AG09309 (cell line): ENCODE measurements at regions not wholly inside any gene's neighbourhood (a gene's known extent, or its start where the extent isn't known, plus 50 kb on each side); places are given as distances from the start of the nearest gene placed in this dataset.

Experiments used
- DNase-seq: peaks from one replicate; pipeline ENCODE4 v3.0.0-alpha.2; 2010; ENCODE audit warnings: low read depth
- H3K4me3 ChIP-seq: 2 replicates; pipeline ENCODE4 v1.5.1; 2011; ENCODE audit warnings: mild to moderate bottlenecking, low read depth, low read length, moderate library complexity; ENCODE audit not compliant: control insufficient read depth
- TF ChIP-seq, protein P1 (sequence below): IDR thresholded peaks from 2 replicates; pipeline ENCODE4 v1.5.1; 2011; ENCODE audit warnings: mild to moderate bottlenecking, low read depth, low read length, inconsistent platforms; ENCODE audit not compliant: insufficient read depth, control insufficient read depth; ENCODE audit errors: missing control alignments

DNA sequence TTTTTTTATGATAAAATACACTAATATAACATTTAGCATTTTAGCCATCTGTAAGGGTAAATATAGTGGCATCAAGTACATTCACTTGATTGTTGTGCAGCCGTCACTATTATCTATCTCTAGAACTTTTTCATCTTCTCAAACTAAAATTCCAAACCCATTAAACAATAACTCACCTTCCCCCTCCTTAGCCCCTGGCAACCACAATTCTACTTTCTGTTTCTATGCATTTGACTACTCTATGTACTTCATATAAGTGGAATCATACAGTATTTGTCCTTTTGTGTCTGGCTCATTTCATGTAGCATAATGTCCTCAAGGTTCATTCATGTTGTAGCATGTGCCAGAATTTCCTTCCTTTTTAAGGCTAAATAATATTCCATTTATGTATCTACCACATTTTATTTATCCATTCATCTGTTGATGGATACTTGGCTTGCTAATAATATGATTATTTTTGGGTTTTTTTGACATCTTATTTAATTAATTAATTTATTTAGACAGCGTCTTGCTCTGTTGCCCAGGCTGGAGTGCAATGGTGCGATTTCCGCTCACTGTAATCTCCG is 69.6 kb upstream of the MACF1 start:
- TF ChIP-seq, protein P1, sequence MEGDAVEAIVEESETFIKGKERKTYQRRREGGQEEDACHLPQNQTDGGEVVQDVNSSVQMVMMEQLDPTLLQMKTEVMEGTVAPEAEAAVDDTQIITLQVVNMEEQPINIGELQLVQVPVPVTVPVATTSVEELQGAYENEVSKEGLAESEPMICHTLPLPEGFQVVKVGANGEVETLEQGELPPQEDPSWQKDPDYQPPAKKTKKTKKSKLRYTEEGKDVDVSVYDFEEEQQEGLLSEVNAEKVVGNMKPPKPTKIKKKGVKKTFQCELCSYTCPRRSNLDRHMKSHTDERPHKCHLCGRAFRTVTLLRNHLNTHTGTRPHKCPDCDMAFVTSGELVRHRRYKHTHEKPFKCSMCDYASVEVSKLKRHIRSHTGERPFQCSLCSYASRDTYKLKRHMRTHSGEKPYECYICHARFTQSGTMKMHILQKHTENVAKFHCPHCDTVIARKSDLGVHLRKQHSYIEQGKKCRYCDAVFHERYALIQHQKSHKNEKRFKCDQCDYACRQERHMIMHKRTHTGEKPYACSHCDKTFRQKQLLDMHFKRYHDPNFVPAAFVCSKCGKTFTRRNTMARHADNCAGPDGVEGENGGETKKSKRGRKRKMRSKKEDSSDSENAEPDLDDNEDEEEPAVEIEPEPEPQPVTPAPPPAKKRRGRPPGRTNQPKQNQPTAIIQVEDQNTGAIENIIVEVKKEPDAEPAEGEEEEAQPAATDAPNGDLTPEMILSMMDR = no peak
- no peak for DNase-seq
- no peak overlapping the region for H3K4me3 ChIP-seq

DNA sequence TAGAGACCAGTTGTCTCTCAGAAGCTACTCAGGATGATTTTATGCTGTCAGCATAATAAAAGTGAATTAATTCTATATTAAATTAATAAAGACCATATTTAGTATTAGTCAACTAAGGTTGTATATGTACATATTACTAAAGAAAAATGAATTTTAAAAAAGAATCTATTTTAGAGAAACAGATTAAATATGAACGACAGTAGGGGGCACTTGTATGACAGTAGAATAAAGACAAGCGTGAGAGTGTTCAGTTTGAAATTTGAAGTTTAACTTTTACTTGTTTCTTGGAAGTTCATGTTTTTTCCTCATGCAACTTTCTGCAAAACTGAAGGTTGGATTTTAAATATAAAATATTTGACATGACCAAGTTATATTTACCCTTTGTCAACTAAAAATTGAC is 67.9 kb upstream of the MACF1 start:
- no peak overlapping the region for H3K4me3 ChIP-seq
- no peak for DNase-seq
- TF ChIP-seq, protein P1 = no peak

DNA sequence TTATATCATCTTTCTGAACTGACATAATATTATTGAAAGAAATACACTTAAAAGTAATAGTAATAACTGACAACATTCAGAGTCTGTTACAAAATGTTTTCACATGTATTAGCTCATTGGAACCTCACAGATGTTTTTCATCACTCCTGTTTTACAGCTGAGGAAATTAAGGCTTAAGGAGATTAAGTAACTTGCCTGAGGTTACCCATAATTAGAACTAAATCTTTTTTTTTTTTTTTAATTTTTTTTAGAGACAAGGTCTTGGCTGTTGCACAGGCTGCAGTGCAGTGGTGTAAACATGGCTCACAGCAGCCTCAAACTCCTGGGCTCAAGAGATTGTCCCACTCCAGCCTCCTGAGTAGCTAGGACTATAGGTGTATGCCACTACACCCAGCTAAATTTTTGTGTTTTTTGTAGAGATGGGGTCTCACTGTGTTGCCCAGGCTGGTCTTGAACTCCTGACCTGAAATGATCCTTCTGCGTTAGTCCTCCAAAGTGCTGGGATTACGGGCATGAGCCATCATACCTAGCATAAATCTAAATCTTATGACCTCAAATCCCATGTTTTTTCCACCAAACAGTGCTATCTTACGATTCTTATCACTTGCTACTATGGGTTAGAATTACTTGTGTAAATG is 64.7 kb upstream of the MACF1 start:
- TF ChIP-seq, protein P1 = no peak
- no peak overlapping the region for H3K4me3 ChIP-seq
- DNase-seq = peak; percentile 52

DNA sequence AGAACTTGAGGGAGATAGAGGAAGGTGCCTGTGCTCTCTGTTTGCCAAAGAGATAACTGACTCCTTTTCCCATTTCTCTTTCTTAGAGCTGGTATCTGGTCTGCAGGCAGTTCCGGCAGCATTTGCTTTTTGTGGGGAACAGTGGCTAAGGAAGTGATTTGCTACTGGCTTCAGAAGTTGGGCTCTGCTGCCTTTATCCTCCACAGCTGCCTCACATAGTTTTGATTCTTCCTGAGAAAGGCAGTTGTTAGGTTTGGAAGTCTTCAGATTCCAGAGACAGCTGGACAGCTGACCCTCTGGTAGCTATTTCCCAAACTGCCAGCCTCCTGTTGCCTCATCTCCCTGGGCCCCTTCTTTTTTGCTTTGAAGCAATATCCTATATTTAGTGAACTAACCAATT is 62.6 kb upstream of the MACF1 start:
- TF ChIP-seq, protein P1 = no peak
- no peak for DNase-seq
- H3K4me3 ChIP-seq = no peak overlapping the region

DNA sequence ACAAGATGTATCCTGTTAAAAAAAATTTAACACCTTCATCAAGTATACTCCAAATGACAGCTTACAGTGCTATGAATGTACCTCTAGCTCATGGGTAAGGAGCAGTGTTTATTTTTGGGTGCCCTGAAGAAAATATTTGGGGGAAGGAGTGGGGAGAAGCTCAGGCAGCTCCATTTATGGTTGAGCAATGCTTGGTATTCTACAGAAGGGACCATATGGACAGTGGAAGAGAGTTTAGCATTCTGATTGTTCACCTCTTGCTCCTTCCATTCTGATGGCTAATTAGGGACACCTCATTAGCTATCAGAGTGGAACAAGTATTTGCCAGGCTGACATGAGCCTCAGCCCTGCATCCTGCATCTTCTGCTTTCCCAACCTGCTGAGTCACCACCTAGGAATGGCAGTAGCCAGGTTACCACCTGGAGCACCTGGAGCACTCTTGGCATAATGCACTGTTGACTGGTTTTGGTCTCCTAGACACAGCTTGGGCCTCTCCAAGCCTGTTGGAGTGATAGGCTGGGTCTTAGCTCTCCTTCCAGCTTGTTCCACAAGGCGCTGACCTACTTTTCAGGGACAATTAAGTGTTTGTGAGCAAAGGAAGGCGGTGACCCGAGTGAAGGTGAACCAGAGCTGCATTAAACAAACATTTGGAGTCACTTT is 62.0 kb upstream of the MACF1 start:
- no peak overlapping the region for H3K4me3 ChIP-seq
- DNase-seq = no peak
- TF ChIP-seq, protein P1 = no peak

DNA sequence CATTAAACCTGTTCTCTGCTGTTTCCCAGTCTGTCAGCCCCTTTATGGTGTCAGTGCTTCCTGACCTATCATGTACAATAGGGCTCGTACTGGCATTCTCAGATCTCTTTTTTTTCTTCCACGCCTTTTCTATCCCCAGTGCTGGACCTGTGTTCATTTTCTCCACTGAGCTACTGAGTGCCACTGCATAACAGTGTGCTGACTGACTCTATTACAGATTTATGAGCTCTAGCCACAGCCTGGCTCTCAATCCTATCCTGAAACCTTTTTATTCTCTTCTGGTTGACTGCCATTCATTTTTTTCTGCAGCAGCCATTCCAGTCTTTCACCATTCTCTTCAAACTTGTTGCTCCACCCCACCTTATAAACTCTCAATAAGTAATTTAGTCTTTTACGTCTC is 59.6 kb upstream of the MACF1 start:
- peak; percentile 32 for DNase-seq
- TF ChIP-seq, protein P1 = no peak
- H3K4me3 ChIP-seq = no peak overlapping the region
